Transverse colon (tissue), 4 donors: ENCODE measurements at regions not wholly inside any gene's neighbourhood (a gene's known extent, or its start where the extent isn't known, plus 50 kb on each side); places are given as distances from the start of the nearest gene placed in this dataset.

Source experiments
- DNase-seq: peaks from one replicate; pipeline ENCODE4 v3.0.0-alpha.2; 2019
- H3K27ac ChIP-seq, 4 donors: fragments of 200-600 bp; sonication (generic); 2 replicates each; pipeline ENCODE4 v1.5.1; 2016 to 2018; ENCODE audit warnings: inconsistent platforms in 4 of 4
- H3K27me3 ChIP-seq: fragments of 200-600 bp; sonication (generic); 2 replicates; pipeline ENCODE4 v1.5.1; 2017; ENCODE audit warnings: inconsistent platforms
- H3K36me3 ChIP-seq, 4 donors: fragments of 200-600 bp; sonication (generic); 2 replicates each; pipeline ENCODE4 v1.5.1; 2017 to 2019; ENCODE audit warnings: inconsistent platforms in 4 of 4
- H3K4me1 ChIP-seq, 4 donors: fragments of 200-600 bp; sonication (generic); 2 replicates each; pipeline ENCODE4 v1.5.1; 2017 to 2020; ENCODE audit warnings: inconsistent platforms in 4 of 4
- H3K4me3 ChIP-seq, 4 donors: fragments of 200-600 bp; sonication (generic); 1 replicate in 1 of 4; 2 replicates in 3 of 4; pipeline versions ENCODE4 v1.5.1 to v1.6.1; 2017 to 2019; ENCODE audit warnings: inconsistent platforms in 4 of 4
- H3K9me3 ChIP-seq, 2 donors: fragments of 200-600 bp; sonication (generic); 2 replicates each; pipeline ENCODE4 v1.5.1; 2017 to 2019; ENCODE audit warnings: inconsistent platforms in 2 of 2
- EP300 ChIP-seq: sonication (generic); formaldehyde crosslinking; IDR thresholded peaks from one replicate; pipeline ENCODE4 v1.6.1; 2017; ENCODE audit warnings: antibody characterized with exemption, low read depth
- POLR2A ChIP-seq: fragments of 450-650 bp; IDR thresholded peaks from one replicate; pipeline ENCODE4 v1.6.1; 2016; ENCODE audit warnings: antibody characterized with exemption, mild to moderate bottlenecking, moderate library complexity
- POLR2AphosphoS5 ChIP-seq, 3 donors: sonication (generic); formaldehyde crosslinking; IDR thresholded peaks; one replicate each; pipeline ENCODE4 v1.6.1; 2016; ENCODE audit warnings: antibody characterized with exemption in 3 of 3
- WGBS, 2 donors: methylation state at CpG; one replicate each; pipeline ENCODE4 v1.1.5; 2018; ENCODE audit warnings: low coverage in 1 of 2; 5-methylcytosine and 5-hydroxymethylcytosine counted together
- in situ Hi-C, 4 donors: fragments of 200-750 bp; cut with MboI; loops; one replicate each; pipeline versions ENCODE4 v1.15.0 to v1.15.1; 2017; ENCODE audit warnings: low sequenced_read_pairs in 3 of 4, low pct_ligation_motif_present in 1 of 4, low pct_unique_long_range_greater_than_20kb in 1 of 4
- intact Hi-C: fragments of 100-400 bp; cut with DNase I; formaldehyde crosslinking; loops from one replicate; pipeline ENCODE4 v1.15.1; 2023; ENCODE audit warnings: low total_unique reads
- TF ChIP-seq, protein P1 (sequence below), 5 experiments: fragments of 200-600 bp in 3 of 5; fragments of 450-650 bp in 2 of 5; sonication (generic) in 3 of 5; IDR thresholded peaks; 1 replicate in 2 of 5; 2 replicates in 3 of 5; pipeline ENCODE4 v1.5.1; 2016 to 2017; ENCODE audit warnings: antibody characterized with exemption in 5 of 5, inconsistent platforms in 3 of 5, mild to moderate bottlenecking in 2 of 5, moderate library complexity in 1 of 5

DNA sequence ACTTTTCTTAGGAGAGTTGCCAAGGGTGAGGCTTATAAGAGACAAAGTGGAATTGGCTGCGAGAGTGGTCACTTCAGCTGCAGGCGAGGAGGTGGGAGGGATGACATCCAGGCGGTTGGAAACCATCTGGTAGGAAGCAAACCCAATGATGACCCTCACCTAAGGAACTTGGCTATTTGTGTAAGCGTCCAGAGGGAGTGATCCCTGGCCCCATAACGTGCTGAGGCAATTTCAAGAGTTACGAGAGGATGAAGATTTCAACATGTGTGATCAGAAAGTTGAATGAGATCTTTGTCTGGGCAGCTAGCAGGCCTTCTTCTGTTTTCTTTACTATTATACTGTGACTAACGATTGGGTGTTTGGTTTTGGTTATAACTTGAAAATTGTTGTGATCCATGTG lies 102.7 kb upstream of the VANGL1 start:
- intact Hi-C loops (no loop called here), in situ Hi-C loops (no loop called here)
- no peak for DNase-seq
- H3K27me3 ChIP-seq: no peaks in the 10 kb centered on the region
- TF ChIP-seq POLR2AphosphoS5 (IDR thresholded peaks at IDR 0.05) (no peak), EP300 (no peak), POLR2A (no peak)
- TF ChIP-seq, protein P1, sequence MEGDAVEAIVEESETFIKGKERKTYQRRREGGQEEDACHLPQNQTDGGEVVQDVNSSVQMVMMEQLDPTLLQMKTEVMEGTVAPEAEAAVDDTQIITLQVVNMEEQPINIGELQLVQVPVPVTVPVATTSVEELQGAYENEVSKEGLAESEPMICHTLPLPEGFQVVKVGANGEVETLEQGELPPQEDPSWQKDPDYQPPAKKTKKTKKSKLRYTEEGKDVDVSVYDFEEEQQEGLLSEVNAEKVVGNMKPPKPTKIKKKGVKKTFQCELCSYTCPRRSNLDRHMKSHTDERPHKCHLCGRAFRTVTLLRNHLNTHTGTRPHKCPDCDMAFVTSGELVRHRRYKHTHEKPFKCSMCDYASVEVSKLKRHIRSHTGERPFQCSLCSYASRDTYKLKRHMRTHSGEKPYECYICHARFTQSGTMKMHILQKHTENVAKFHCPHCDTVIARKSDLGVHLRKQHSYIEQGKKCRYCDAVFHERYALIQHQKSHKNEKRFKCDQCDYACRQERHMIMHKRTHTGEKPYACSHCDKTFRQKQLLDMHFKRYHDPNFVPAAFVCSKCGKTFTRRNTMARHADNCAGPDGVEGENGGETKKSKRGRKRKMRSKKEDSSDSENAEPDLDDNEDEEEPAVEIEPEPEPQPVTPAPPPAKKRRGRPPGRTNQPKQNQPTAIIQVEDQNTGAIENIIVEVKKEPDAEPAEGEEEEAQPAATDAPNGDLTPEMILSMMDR (IDR thresholded peaks at IDR 0.05): no peak
- no peaks in the 10 kb centered on the region for H3K9me3 ChIP-seq
- H3K36me3 ChIP-seq: no peaks in the 10 kb centered on the region
- H3K4me3 ChIP-seq: no peak overlapping the region
- WGBS, 2 donors: 62 to 64% methylated on average over 6 to 7 of the region's 7 CpGs
- no peak overlapping the region for H3K27ac ChIP-seq
- no peaks in the 10 kb centered on the region for H3K4me1 ChIP-seq

DNA sequence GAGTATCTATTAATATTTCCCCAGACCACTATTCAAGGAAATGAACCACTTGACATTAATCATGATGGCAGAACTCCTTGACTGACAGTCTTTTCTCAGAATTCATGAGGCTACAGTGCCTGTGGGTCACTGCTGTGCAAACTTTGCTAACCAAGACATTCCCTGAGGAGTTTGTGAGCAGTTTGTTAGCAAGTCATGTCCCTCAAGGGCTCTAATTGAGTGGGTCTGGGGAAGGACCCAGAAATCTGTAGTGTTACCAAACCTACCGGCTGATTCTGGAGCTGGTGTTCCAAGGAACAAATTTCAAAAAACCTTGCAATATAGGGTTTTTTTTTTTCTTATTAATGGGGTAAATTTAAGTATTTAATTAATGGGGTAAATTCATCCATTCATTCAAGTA lies 103.2 kb upstream of the VANGL1 start:
- Histone ChIP-seq H3K27ac (no peak overlapping the region), H3K4me1 (no peaks in the 10 kb centered on the region), H3K4me3 (no peak overlapping the region), H3K9me3 (no peaks in the 10 kb centered on the region), H3K27me3 (no peaks in the 10 kb centered on the region), H3K36me3 (no peaks in the 10 kb centered on the region)
- no peak for TF ChIP-seq POLR2A
- no peak for TF ChIP-seq POLR2AphosphoS5 (IDR thresholded peaks at IDR 0.05)
- TF ChIP-seq, protein P1 (IDR thresholded peaks at IDR 0.05): no peak
- TF ChIP-seq EP300: no peak
- in situ Hi-C loops: no loop called here
- 86 to 100% methylated on average over 1 of the region's 1 CpG for WGBS, 2 donors
- no peak for DNase-seq
- intact Hi-C loops: no loop called here

DNA sequence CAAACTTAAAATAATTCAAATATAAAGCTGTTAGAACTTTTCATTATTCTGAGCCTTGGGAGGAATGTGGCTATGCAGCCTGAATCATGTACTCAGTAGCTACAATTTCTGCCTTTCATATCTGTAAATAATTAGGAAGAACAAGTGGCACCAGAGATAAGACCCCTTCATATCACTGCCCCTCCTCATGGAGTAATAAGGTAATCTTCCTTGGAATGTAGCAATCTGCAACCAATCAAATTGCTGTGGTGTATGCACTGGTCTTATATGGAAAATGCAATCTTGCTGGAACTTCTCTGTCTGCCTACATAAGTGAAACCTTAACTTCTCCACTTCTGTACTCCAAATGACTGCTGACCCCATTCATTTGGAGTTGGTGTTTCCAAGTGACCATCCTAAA lies 104.4 kb upstream of the VANGL1 start:
- no peak for DNase-seq
- in situ Hi-C loops (no loop called here), intact Hi-C loops (no loop called here)
- no peak overlapping the region for H3K4me3 ChIP-seq
- H3K27ac ChIP-seq: no peak overlapping the region
- TF ChIP-seq POLR2A (no peak), POLR2AphosphoS5 (IDR thresholded peaks at IDR 0.05) (no peak), EP300 (no peak)
- TF ChIP-seq, protein P1 (IDR thresholded peaks at IDR 0.05): no peak
- H3K4me1 ChIP-seq: no peaks in the 10 kb centered on the region
- no peaks in the 10 kb centered on the region for H3K27me3 ChIP-seq
- no peaks in the 10 kb centered on the region for H3K36me3 ChIP-seq
- no peaks in the 10 kb centered on the region for H3K9me3 ChIP-seq

DNA sequence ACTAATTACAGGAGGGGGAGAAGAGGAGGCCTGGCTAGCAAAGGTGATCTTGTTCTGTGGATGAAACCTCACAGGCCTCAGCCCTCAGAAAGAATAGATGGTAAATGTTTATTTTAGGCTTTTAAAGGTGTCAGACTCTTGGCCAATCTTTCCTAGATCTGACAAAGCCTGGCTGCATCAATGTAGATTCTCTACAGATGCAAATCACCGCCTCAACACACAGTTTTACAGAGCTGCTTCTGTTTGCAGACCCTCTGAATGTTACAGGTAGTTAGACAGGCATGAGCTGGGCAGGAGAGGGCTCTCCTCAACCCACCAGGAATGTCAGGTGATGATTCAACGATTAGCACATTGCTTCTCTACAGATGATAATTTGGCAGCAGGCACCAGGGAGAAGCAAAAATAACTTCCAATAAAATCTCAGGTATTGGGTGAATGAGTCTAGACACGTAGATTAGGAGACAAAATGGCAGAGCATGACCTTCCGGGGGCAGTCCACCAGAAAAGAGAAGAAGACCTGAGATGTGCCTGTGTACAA lies 105.4 kb upstream of the VANGL1 start:
- Histone ChIP-seq H3K27me3 (no peaks in the 10 kb centered on the region), H3K9me3 (no peaks in the 10 kb centered on the region), H3K27ac (no peak overlapping the region), H3K4me3 (no peak overlapping the region), H3K36me3 (no peaks in the 10 kb centered on the region), H3K4me1 (no peaks in the 10 kb centered on the region)
- TF ChIP-seq, protein P1 (IDR thresholded peaks at IDR 0.05): no peak
- no peak for TF ChIP-seq POLR2A
- no peak for TF ChIP-seq POLR2AphosphoS5 (IDR thresholded peaks at IDR 0.05)
- TF ChIP-seq EP300: no peak
- WGBS, 2 donors: 85 to 86% methylated on average over 3 to 4 of the region's 4 CpGs
- intact Hi-C loops: no loop called here
- in situ Hi-C loops: no loop called here
- DNase-seq: no peak
